ENCODE measurements at regions not wholly inside any gene's neighbourhood (a gene's known extent, or its start where the extent isn't known, plus 50 kb on each side); places are given as distances from the start of the nearest gene placed in this dataset.
"Not testable (repeated sequence)": the region's sequence is repeated elsewhere in the genome, so short reads cannot be mapped to it uniquely, and the experiment has no call there.

DNA sequence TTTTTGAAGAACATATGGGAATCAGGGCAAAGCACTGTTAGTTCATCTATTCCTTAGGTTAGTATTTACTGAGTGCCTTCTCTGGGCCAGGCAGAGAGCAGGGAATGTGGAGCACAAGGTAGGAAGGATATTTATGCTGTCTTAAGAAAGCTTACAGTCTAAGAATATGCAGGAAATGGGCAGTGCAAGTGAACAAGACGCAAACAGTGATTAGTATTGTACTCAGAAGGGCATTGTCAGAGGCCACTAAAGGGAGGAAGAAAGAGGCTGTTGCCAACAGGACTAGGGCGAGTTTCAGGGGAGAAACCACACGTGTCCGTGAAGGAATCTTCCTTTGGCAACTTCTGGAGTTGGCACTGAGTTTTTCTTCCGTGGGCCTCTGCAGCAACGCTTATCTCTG is 552.8 kb upstream of the COBL start:
- Histone ChIP-seq H3K4me3 (no peak overlapping the region), H3K4me1 (no peaks in the 10 kb centered on the region), H3K36me3 (no peaks in the 10 kb centered on the region), H3K27ac (no peak overlapping the region), H3K9me3 (no peaks in the 10 kb centered on the region), H3K27me3 (no peaks in the 10 kb centered on the region)
- WGBS, 5 donors: 61 to 82% (median 70%) methylated on average over 6 of the region's 6 CpGs
- no peak for DNase-seq
- intact Hi-C loops (cut with DNase I; ENCODE audit: low total_unique reads): no loop called here
- no peak for TF ChIP-seq POLR2A (IDR thresholded peaks at IDR 0.05)
- TF ChIP-seq EP300 (IDR thresholded peaks at IDR 0.05): no peak
- no peak for TF ChIP-seq POLR2AphosphoS5 (IDR thresholded peaks at IDR 0.05)
- TF ChIP-seq, protein P1, sequence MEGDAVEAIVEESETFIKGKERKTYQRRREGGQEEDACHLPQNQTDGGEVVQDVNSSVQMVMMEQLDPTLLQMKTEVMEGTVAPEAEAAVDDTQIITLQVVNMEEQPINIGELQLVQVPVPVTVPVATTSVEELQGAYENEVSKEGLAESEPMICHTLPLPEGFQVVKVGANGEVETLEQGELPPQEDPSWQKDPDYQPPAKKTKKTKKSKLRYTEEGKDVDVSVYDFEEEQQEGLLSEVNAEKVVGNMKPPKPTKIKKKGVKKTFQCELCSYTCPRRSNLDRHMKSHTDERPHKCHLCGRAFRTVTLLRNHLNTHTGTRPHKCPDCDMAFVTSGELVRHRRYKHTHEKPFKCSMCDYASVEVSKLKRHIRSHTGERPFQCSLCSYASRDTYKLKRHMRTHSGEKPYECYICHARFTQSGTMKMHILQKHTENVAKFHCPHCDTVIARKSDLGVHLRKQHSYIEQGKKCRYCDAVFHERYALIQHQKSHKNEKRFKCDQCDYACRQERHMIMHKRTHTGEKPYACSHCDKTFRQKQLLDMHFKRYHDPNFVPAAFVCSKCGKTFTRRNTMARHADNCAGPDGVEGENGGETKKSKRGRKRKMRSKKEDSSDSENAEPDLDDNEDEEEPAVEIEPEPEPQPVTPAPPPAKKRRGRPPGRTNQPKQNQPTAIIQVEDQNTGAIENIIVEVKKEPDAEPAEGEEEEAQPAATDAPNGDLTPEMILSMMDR (IDR thresholded peaks at IDR 0.05): no peak

DNA sequence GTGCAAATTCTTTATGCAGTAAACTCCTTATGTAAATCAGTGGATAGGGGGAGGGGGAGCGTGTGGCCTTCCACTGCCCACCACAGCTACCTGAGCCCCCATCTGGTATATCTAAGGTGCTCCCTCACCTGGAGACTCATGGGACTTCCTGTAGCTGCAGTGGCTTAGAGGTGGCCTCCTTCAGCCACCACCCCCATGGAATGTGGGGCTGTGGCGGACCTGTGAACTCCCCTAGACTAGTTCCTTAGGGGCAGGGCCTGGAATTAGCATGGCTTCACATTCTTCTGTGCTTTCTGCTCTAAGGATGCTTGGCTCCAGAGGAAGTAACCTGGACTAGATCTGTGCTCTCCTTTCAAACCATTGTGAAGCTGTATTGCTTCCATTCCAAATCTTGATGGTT is 550.5 kb upstream of the COBL start:
- WGBS, 5 donors: 58 to 85% (median 68%) methylated on average over 2 of the region's 2 CpGs
- intact Hi-C loops (cut with DNase I; ENCODE audit: low total_unique reads): no loop called here
- no peak overlapping the region for H3K27ac ChIP-seq
- H3K4me1 ChIP-seq: no peaks in the 10 kb centered on the region
- no peak for DNase-seq
- no peak for TF ChIP-seq POLR2AphosphoS5 (IDR thresholded peaks at IDR 0.05)
- TF ChIP-seq, protein P1 (IDR thresholded peaks at IDR 0.05): no peak
- TF ChIP-seq POLR2A (IDR thresholded peaks at IDR 0.05): no peak
- no peak for TF ChIP-seq EP300 (IDR thresholded peaks at IDR 0.05)
- no peaks in the 10 kb centered on the region for H3K27me3 ChIP-seq
- no peak overlapping the region for H3K4me3 ChIP-seq
- no peaks in the 10 kb centered on the region for H3K9me3 ChIP-seq
- H3K36me3 ChIP-seq: no peaks in the 10 kb centered on the region

DNA sequence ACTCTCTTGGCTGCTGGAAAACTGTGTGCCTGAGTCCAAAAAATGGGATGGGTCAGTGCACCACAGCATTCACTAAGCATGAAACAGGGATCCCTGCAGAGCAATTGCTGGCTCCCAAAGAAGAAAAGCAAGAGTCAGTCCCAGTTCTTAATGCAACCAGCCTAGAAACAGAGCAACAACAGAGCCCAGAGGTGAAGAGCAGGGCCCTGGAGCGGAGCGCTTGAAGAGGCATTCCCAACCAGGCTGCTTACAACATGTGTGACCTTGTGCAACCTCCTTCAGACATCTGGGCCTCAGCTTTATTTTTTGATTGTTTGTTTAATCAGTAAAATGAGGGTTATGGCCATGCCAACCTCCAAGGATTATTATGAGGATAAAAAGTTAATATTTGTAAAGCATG is 543.7 kb upstream of the COBL start:
- DNase-seq: no peak
- intact Hi-C loops (cut with DNase I; ENCODE audit: low total_unique reads): no loop called here
- WGBS, 5 donors: 72 to 96% (median 87%) methylated on average over 2 of the region's 2 CpGs
- Histone ChIP-seq H3K27me3 (no peaks in the 10 kb centered on the region), H3K36me3 (no peaks in the 10 kb centered on the region), H3K27ac (no peak overlapping the region), H3K4me1 (no peaks in the 10 kb centered on the region), H3K4me3 (no peak overlapping the region), H3K9me3 (peaks cover 0 to 7% (median 2%) of the 10 kb centered on the region in 4 donors)
- TF ChIP-seq POLR2AphosphoS5 (IDR thresholded peaks at IDR 0.05) (no peak), POLR2A (IDR thresholded peaks at IDR 0.05) (no peak), EP300 (IDR thresholded peaks at IDR 0.05) (no peak)
- TF ChIP-seq, protein P1 (IDR thresholded peaks at IDR 0.05): no peak

DNA sequence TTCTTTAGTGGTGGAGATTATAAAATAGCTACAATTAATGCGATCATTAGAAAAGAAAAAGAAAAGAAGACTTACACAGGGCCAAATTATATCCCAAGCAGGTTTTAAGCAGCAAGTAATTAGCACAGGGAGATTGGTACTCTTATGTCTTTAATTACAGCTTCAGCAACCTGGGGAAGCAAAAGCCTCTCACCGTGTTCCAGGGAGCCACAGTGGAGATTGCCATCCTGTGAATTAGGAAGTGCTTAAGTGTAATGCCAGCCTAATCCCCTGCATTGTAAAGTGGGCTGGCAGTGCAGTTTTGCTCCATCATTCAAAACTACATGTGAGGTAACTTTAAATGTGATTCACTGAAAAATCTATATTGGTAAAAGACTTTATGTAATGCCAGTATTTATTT is 533.5 kb upstream of the COBL start:
- Histone ChIP-seq H3K27ac (no peak overlapping the region), H3K36me3 (no peaks in the 10 kb centered on the region), H3K4me1 (no peaks in the 10 kb centered on the region), H3K4me3 (no peak overlapping the region), H3K27me3 (no peaks in the 10 kb centered on the region), H3K9me3 (peaks cover 0 to 25% (median 15%) of the 10 kb centered on the region in 4 donors)
- intact Hi-C loops (cut with DNase I; ENCODE audit: low total_unique reads): no loop called here
- TF ChIP-seq EP300 (IDR thresholded peaks at IDR 0.05): no peak
- no peak for DNase-seq
- WGBS, 5 donors: 59 to 67% (median 63%) methylated on average over 2 of the region's 2 CpGs

DNA sequence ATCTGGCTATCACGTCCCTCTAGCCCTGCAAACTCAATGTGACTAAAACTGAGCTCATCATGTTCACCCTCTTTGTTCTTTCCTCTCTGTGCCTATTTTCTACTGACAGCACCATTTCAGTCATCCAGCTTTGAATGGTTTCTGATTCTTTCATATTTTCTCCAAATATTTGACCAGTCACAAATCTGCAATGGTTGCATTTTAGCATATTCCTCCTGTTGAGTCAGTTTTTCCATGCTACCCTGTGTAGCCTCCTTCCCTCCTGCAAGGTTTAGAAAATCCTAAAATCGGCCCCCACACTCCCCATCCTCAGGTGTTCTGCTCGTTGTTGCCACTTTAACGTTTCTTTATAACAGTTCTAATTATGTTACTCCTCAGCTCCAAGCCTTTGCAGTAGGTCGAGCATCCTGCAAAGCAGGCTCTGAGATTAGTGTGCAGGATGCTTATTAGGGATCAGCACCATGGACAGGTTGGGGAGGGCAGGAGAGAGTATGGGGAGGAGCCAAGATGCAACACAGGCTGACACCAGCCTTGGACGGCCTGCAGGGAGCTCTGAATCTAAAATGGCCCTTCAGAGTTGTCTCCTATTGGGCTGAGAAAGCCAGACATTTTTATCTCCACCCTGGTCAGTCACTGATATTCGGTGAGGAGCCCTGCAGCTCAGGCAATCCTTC is 531.0 kb upstream of the COBL start:
- intact Hi-C loops (cut with DNase I; ENCODE audit: low total_unique reads): no loop called here
- peaks cover 0 to 29% (median 13%) of the 10 kb centered on the region in 4 donors for H3K9me3 ChIP-seq
- WGBS, 5 donors: 29 to 45% (median 38%) methylated on average over 7 of the region's 7 CpGs
- no peaks in the 10 kb centered on the region for H3K4me1 ChIP-seq
- H3K27ac ChIP-seq: no peak overlapping the region
- no peak for TF ChIP-seq POLR2A (IDR thresholded peaks at IDR 0.05)
- no peak for TF ChIP-seq POLR2AphosphoS5 (IDR thresholded peaks at IDR 0.05)
- TF ChIP-seq, protein P1 (IDR thresholded peaks at IDR 0.05): no peak
- TF ChIP-seq EP300 (IDR thresholded peaks at IDR 0.05): no peak
- peak in 1 of 2 donors; percentile 5 for DNase-seq
- H3K27me3 ChIP-seq: no peaks in the 10 kb centered on the region
- no peak overlapping the region for H3K4me3 ChIP-seq
- H3K36me3 ChIP-seq: no peaks in the 10 kb centered on the region

DNA sequence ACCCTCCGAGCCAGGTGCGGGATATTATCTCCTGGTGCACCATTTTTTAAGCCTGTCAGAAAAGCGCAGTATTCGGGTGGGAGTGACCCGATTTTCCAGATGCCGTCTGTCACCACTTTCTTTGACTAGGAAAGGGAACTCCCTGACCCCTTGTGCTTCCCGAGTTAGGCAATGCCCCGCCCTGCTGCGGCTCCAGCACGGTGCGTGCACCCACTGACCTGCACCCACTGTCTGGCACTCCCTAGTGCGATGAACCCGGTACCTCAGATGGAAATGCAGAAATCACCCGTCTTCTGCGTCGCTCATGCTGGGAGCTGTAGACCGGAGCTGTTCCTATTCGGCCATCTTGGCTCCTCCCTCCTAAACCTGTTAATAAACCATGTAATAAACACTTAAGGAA is 522.5 kb upstream of the COBL start:
- peaks cover 0 to 10% (median 0%) of the 10 kb centered on the region in 4 donors for H3K9me3 ChIP-seq
- H3K36me3 ChIP-seq; DNase-seq; H3K27me3 ChIP-seq; H3K4me1 ChIP-seq; H3K4me3 ChIP-seq; intact Hi-C loops (cut with DNase I; ENCODE audit: low total_unique reads); H3K27ac ChIP-seq: not testable (repeated sequence)
- WGBS, 5 donors: 70 to 85% (median 75%) methylated on average over 16 to 18 of the region's 18 CpGs
